HG02973 (cell line): ENCODE measurements at regions not wholly inside any gene's neighbourhood (a gene's known extent, or its start where the extent isn't known, plus 50 kb on each side); places are given as distances from the start of the nearest gene placed in this dataset.
"Not testable (repeated sequence)": the region's sequence is repeated elsewhere in the genome, so short reads cannot be mapped to it uniquely, and the experiment has no call there.

Source experiments
- ATAC-seq: cut with Tn5 transposase; IDR thresholded peaks from one replicate; pipeline ENCODE4 v1.9.1; 2021; ENCODE audit warnings: moderate library complexity; ENCODE audit not compliant: unreplicated experiment

- peak; percentile 63 for ATAC-seq
Observed at GRCh38 chr1:79259390-79260336, 253.1 kb upstream of the ADGRL4 start.

GRCh38 chr1:79255421-79255820 lies 248.9 kb upstream of the ADGRL4 start:
- no peak for ATAC-seq

GRCh38 chr1:79252598-79252997 lies 246.1 kb upstream of the ADGRL4 start:
- no peak for ATAC-seq

GRCh38 chr1:79239840-79240239 lies 233.3 kb upstream of the ADGRL4 start:
- no peak for ATAC-seq

GRCh38 chr1:79235301-79236002 lies 228.9 kb upstream of the ADGRL4 start:
- no peak for ATAC-seq

- no peak for ATAC-seq
Observed at GRCh38 chr1:79232818-79233217, 226.3 kb upstream of the ADGRL4 start.

- not testable (repeated sequence) for ATAC-seq
Observed at GRCh38 chr1:79230751-79231150, 224.2 kb upstream of the ADGRL4 start.

GRCh38 chr1:79226963-79227362 lies 220.4 kb upstream of the ADGRL4 start:
- no peak for ATAC-seq

GRCh38 chr1:79224537-79224936 lies 218.0 kb upstream of the ADGRL4 start:
- no peak for ATAC-seq

- ATAC-seq = no peak
Observed at GRCh38 chr1:79220509-79220908, 214.0 kb upstream of the ADGRL4 start.

GRCh38 chr1:79215311-79215710 lies 208.8 kb upstream of the ADGRL4 start:
- ATAC-seq = no peak

GRCh38 chr1:79207786-79208185 lies 201.3 kb upstream of the ADGRL4 start:
- no peak for ATAC-seq

GRCh38 chr1:79207331-79207730 lies 200.8 kb upstream of the ADGRL4 start:
- ATAC-seq = no peak

- no peak for ATAC-seq
Observed at GRCh38 chr1:79204779-79205479, 198.4 kb upstream of the ADGRL4 start.

GRCh38 chr1:79198832-79199231 lies 192.3 kb upstream of the ADGRL4 start:
- no peak for ATAC-seq

GRCh38 chr1:79197421-79197820 lies 190.9 kb upstream of the ADGRL4 start:
- ATAC-seq = no peak

GRCh38 chr1:79196211-79196610 lies 189.7 kb upstream of the ADGRL4 start:
- no peak for ATAC-seq

- peak; percentile 41 for ATAC-seq
Observed at GRCh38 chr1:79193211-79194079, 186.9 kb upstream of the ADGRL4 start.

- ATAC-seq = peak; percentile 46
Observed at GRCh38 chr1:79190074-79190473, 183.5 kb upstream of the ADGRL4 start.

- no peak for ATAC-seq
Observed at GRCh38 chr1:79188337-79188736, 181.8 kb upstream of the ADGRL4 start.
